GM12864 (cell line): ENCODE measurements at regions not wholly inside any gene's neighbourhood (a gene's known extent, or its start where the extent isn't known, plus 50 kb on each side); places are given as distances from the start of the nearest gene placed in this dataset.

ENCODE experiments used
- DNase-seq: peaks from one replicate; pipeline ENCODE4 v3.0.0-alpha.2; 2011; ENCODE audit warnings: low read depth
- H3K4me3 ChIP-seq: 2 replicates; pipeline ENCODE4 v1.5.1; 2011; ENCODE audit warnings: mild to moderate bottlenecking, low read depth, low read length, control low read depth
- CTCF ChIP-seq: IDR thresholded peaks from 2 replicates; pipeline ENCODE4 v1.5.1; 2011; ENCODE audit warnings: low read depth, mild to moderate bottlenecking, moderate library complexity, low read length, control low read depth, inconsistent platforms; ENCODE audit errors: missing control alignments

GRCh38 chr2:139159177-139159576, 379.0 kb upstream of the NXPH2 start:
- TF ChIP-seq CTCF, result no peak
- no peak for DNase-seq
- H3K4me3 ChIP-seq, result no peak overlapping the region

- DNase-seq, result no peak
- no peak for TF ChIP-seq CTCF
- H3K4me3 ChIP-seq, result no peak overlapping the region
Observed at GRCh38 chr2:139156730-139157129, 376.5 kb upstream of the NXPH2 start.

GRCh38 chr2:139155991-139156390, 375.8 kb upstream of the NXPH2 start:
- no peak for DNase-seq
- TF ChIP-seq CTCF, result no peak
- H3K4me3 ChIP-seq, result no peak overlapping the region

GRCh38 chr2:139142252-139142880, 362.2 kb upstream of the NXPH2 start:
- TF ChIP-seq CTCF, result no peak
- no peak overlapping the region for H3K4me3 ChIP-seq
- no peak for DNase-seq

GRCh38 chr2:139124271-139124670, 344.1 kb upstream of the NXPH2 start:
- TF ChIP-seq CTCF, result no peak
- H3K4me3 ChIP-seq, result no peak overlapping the region
- no peak for DNase-seq

GRCh38 chr2:139123795-139124194, 343.6 kb upstream of the NXPH2 start:
- no peak overlapping the region for H3K4me3 ChIP-seq
- DNase-seq, result no peak
- no peak for TF ChIP-seq CTCF

- TF ChIP-seq CTCF, result no peak
- no peak overlapping the region for H3K4me3 ChIP-seq
- DNase-seq, result no peak
Observed at GRCh38 chr2:139122711-139123158, 342.5 kb upstream of the NXPH2 start.
